Epithelial cell of proximal tubule (primary cell): ENCODE measurements at regions not wholly inside any gene's neighbourhood (a gene's known extent, or its start where the extent isn't known, plus 50 kb on each side); places are given as distances from the start of the nearest gene placed in this dataset.

Experiments
- DNase-seq: peaks from one replicate; pipeline ENCODE4 v3.0.0-alpha.2; 2011; ENCODE audit warnings: low read depth
- H3K4me3 ChIP-seq: 2 replicates; pipeline ENCODE4 v1.5.1; 2011; ENCODE audit warnings: low read depth, mild to moderate bottlenecking, low read length
- CTCF ChIP-seq: conservative IDR thresholded peaks from 2 replicates; pipeline ENCODE4 v1.5.1; 2012; ENCODE audit warnings: low read depth, mild to moderate bottlenecking, low read length

- no peak overlapping the region for H3K4me3 ChIP-seq
- TF ChIP-seq CTCF = no peak
- no peak for DNase-seq
Observed at GRCh38 chr22:48393041-48393370, 1434.7 kb downstream of the BRD1 start.

GRCh38 chr22:48391820-48392219, 1435.9 kb downstream of the BRD1 start:
- DNase-seq = no peak

GRCh38 chr22:48391171-48391711, 1436.4 kb downstream of the BRD1 start:
- no peak for TF ChIP-seq CTCF
- no peak for DNase-seq
- H3K4me3 ChIP-seq = no peak overlapping the region

More at GRCh38 chr22:48391820-48392219, 1435.9 kb downstream of the BRD1 start:
- TF ChIP-seq CTCF = no peak
- no peak overlapping the region for H3K4me3 ChIP-seq

GRCh38 chr22:48389916-48390315, 1437.8 kb downstream of the BRD1 start:
- TF ChIP-seq CTCF = no peak

GRCh38 chr22:48382197-48382596, 1445.5 kb downstream of the BRD1 start:
- no peak for DNase-seq
- no peak for TF ChIP-seq CTCF
- no peak overlapping the region for H3K4me3 ChIP-seq

More at GRCh38 chr22:48389916-48390315, 1437.8 kb downstream of the BRD1 start:
- no peak for DNase-seq
- no peak overlapping the region for H3K4me3 ChIP-seq

GRCh38 chr22:48380016-48380665, 1447.5 kb downstream of the BRD1 start:
- DNase-seq = no peak
- TF ChIP-seq CTCF = no peak
- H3K4me3 ChIP-seq = no peak overlapping the region

- no peak for TF ChIP-seq CTCF
- no peak for DNase-seq
- no peak overlapping the region for H3K4me3 ChIP-seq
Observed at GRCh38 chr22:48379371-48379770, 1448.3 kb downstream of the BRD1 start.
